C4-2B (cell line): ENCODE measurements at regions not wholly inside any gene's neighbourhood (a gene's known extent, or its start where the extent isn't known, plus 50 kb on each side); places are given as distances from the start of the nearest gene placed in this dataset.

ENCODE experiments used
- H3K27ac ChIP-seq: fragments of 450-650 bp; 2 replicates; pipeline ENCODE4 v1.5.1; 2017
- CTCF ChIP-seq: fragments of 450-650 bp; conservative IDR thresholded peaks from 2 replicates; pipeline ENCODE4 v1.5.1; 2017; ENCODE audit warnings: mild to moderate bottlenecking
- ZFX ChIP-seq: fragments of 450-650 bp; IDR thresholded peaks from 2 replicates; pipeline ENCODE4 v1.6.1; 2017

DNA sequence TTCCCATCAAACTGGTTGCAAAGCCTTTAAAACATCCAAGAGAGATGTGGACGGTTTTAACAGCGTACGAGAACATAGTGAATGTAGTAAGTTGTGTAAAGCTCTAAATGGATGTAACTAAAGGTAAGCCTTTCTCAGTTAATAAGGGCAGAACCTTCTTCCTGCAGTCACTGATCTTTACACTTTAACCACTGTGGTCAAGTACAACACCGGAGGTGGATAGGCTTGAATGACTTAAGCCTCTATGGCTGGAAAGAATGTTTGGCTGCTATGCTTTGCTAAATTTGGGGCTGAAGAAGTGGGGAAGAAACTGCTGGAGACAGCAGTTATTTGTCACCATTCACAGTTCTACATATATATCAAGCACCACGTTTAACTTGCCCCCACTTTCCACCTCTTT lies 285.1 kb upstream of the FMR1 start:
- no peak overlapping the region for H3K27ac ChIP-seq
- TF ChIP-seq ZFX (no peak), CTCF (no peak)

- no peak for TF ChIP-seq ZFX
- no peak for TF ChIP-seq CTCF
- no peak overlapping the region for H3K27ac ChIP-seq
These were observed 276.5 kb upstream of the FMR1 start for GRCh38 chrX:147635186-147635585.

DNA sequence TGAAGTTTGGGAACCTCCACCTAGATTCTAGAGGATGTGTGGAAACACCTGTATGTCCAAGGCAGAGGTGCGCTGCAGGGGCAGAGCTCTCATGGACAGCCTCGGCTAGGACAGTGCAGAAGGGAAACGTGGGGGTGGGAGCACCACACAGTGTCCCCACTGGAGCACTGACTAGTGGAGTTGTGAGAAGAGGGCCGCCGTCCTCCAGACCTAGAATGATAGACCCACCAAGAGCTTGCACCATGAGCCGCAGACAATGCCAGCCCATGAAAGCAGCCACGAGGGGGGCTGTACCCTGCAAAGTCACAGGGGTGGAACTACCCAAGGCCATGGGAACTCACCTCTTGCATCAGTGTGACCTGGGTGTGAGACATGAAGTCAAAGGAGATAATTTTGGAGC lies 274.5 kb upstream of the FMR1 start:
- TF ChIP-seq CTCF = no peak
- no peak for TF ChIP-seq ZFX
- no peak overlapping the region for H3K27ac ChIP-seq

GRCh38 chrX:147646949-147647723 lies 264.6 kb upstream of the FMR1 start:
- TF ChIP-seq CTCF (no peak), ZFX (no peak)
- no peak overlapping the region for H3K27ac ChIP-seq

GRCh38 chrX:147675819-147676218 lies 235.9 kb upstream of the FMR1 start:
- TF ChIP-seq CTCF = no peak
- TF ChIP-seq ZFX = no peak
- no peak overlapping the region for H3K27ac ChIP-seq

DNA sequence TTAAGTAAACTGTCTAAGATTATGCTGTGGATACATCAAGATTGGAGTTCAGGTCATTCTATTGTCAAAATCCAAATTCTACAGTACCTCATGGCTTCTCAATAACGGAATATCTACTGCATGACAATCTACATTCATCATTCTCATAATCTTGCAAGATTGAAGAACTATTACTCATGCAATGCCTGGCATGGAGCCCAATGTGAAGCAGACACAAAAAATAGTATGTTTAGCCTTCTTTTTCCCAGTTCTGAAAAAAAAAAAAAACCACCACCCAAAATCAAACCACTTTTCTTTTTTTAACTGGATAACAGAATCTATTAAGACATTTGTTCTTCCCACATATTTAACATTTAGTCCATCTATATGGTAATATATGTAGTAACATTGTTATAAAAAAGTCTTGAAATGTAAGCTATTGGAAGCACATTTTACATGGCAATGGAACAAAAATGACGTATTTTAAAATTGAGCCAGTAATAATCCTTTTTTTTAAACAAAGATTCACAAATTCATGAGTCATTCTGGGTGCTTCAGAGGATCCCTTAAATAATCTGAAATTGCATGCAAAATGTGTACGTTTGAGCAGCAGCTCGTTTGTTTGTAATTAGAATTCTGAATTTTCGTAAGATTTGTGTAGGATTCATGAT lies 232.2 kb upstream of the FMR1 start:
- TF ChIP-seq CTCF = no peak
- TF ChIP-seq ZFX = no peak
- H3K27ac ChIP-seq = no peak overlapping the region

DNA sequence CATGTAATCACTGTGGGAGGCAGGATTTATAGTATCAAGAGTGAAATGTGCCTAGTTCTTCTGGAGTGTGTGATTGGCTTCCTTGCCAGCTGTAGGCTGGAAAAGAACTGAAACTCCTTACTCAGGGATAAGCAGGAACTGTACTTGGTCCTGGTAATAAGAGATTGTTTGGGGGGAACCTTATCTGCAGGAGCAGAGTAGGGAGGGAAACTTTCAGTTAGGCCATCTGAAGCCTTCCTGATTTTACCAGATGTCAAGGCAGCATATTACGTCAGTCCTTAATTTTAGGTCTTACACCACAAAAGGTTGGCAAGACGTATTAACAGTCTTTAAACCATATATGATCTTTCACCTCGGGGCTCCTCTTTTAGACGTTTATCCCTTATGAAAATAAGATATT lies 231.5 kb upstream of the FMR1 start:
- no peak for TF ChIP-seq ZFX
- no peak for TF ChIP-seq CTCF
- no peak overlapping the region for H3K27ac ChIP-seq
